Thoracic aorta (tissue), 2 donors: ENCODE measurements at regions not wholly inside any gene's neighbourhood (a gene's known extent, or its start where the extent isn't known, plus 50 kb on each side); places are given as distances from the start of the nearest gene placed in this dataset.

Source experiments
- ATAC-seq: fragments of 150-250 bp; one replicate; pipeline ENCODE4 v1.8.0; 2017; ENCODE audit warnings: low read depth; ENCODE audit not compliant: insufficient number of reproducible peaks, low FRiP score
- DNase-seq: peaks from one replicate; pipeline ENCODE4 v3.0.0-alpha.2; 2020; ENCODE audit warnings: low spot score
- H3K27ac ChIP-seq, 2 donors: fragments of 200-600 bp; sonication (generic); 1 replicate in 1 of 2; 2 replicates in 1 of 2; pipeline ENCODE4 v1.5.1; 2016; ENCODE audit warnings: mild to moderate bottlenecking in 2 of 2, moderate library complexity in 2 of 2
- H3K27me3 ChIP-seq: fragments of 200-600 bp; sonication (generic); replicated peaks from 2 replicates; pipeline ENCODE4 v1.6.0; 2016; ENCODE audit warnings: mild to moderate bottlenecking; ENCODE audit not compliant: insufficient read depth
- H3K36me3 ChIP-seq: fragments of 200-600 bp; sonication (generic); one replicate; pipeline ENCODE4 v1.5.1; 2016
- H3K4me1 ChIP-seq, 2 donors: fragments of 200-600 bp; sonication (generic); 1 replicate in 1 of 2; 2 replicates in 1 of 2; pipeline versions ENCODE4 v1.5.1 to v1.6.0; 2016; ENCODE audit warnings: low read depth in 2 of 2, mild to moderate bottlenecking in 1 of 2; ENCODE audit not compliant: control insufficient read depth in 1 of 2
- H3K4me3 ChIP-seq: fragments of 200-600 bp; sonication (generic); 2 replicates; pipeline ENCODE4 v1.5.1; 2016; ENCODE audit warnings: mild to moderate bottlenecking
- H3K9me3 ChIP-seq: fragments of 200-600 bp; sonication (generic); 2 replicates; pipeline ENCODE4 v1.5.1; 2016
- CTCF ChIP-seq: fragments of 200-600 bp; sonication (generic); IDR thresholded peaks from one replicate; pipeline ENCODE4 v1.5.1; 2019; ENCODE audit warnings: antibody characterized with exemption

- Histone ChIP-seq H3K4me3 (no peak overlapping the region), H3K36me3 (no peaks in the 10 kb centered on the region), H3K4me1 (no peaks in the 10 kb centered on the region), H3K27ac (no peak overlapping the region), H3K27me3 (no peaks in the 10 kb centered on the region), H3K9me3 (no peaks in the 10 kb centered on the region)
- no peak for TF ChIP-seq CTCF
- ATAC-seq: no peak
- DNase-seq: no peak
Measured at GRCh38 chr15:92843326-92843725, 56.8 kb upstream of the CHD2 start.

GRCh38 chr15:92843814-92844213, 56.3 kb upstream of the CHD2 start:
- H3K4me3 ChIP-seq: no peak overlapping the region
- DNase-seq (no peak), ATAC-seq (no peak)
- no peak for TF ChIP-seq CTCF
- no peaks in the 10 kb centered on the region for H3K36me3 ChIP-seq
- H3K4me1 ChIP-seq: no peaks in the 10 kb centered on the region
- no peaks in the 10 kb centered on the region for H3K9me3 ChIP-seq
- no peak overlapping the region for H3K27ac ChIP-seq
- no peaks in the 10 kb centered on the region for H3K27me3 ChIP-seq

GRCh38 chr15:92845126-92845508, 55.0 kb upstream of the CHD2 start:
- Histone ChIP-seq H3K9me3 (no peaks in the 10 kb centered on the region), H3K4me1 (no peaks in the 10 kb centered on the region), H3K27me3 (no peaks in the 10 kb centered on the region), H3K4me3 (no peak overlapping the region), H3K36me3 (no peaks in the 10 kb centered on the region), H3K27ac (no peak overlapping the region)
- no peak for ATAC-seq
- no peak for TF ChIP-seq CTCF
- no peak for DNase-seq

- no peak for DNase-seq
- Histone ChIP-seq H3K4me1 (no peaks in the 10 kb centered on the region), H3K27me3 (no peaks in the 10 kb centered on the region), H3K36me3 (no peaks in the 10 kb centered on the region), H3K27ac (no peak overlapping the region), H3K4me3 (no peak overlapping the region), H3K9me3 (no peaks in the 10 kb centered on the region)
- ATAC-seq: no peak
- no peak for TF ChIP-seq CTCF
Measured at GRCh38 chr15:92846741-92847140, 53.4 kb upstream of the CHD2 start.

- TF ChIP-seq CTCF: no peak
- Histone ChIP-seq H3K9me3 (no peaks in the 10 kb centered on the region), H3K4me1 (no peaks in the 10 kb centered on the region), H3K27ac (no peak overlapping the region), H3K36me3 (no peaks in the 10 kb centered on the region), H3K4me3 (no peak overlapping the region), H3K27me3 (no peaks in the 10 kb centered on the region)
- ATAC-seq: no peak
- no peak for DNase-seq
Measured at GRCh38 chr15:92847841-92848240, 52.3 kb upstream of the CHD2 start.
